CD4-positive, alpha-beta T cell treated with Interferon gamma for 1 hour (primary cell): ENCODE measurements at regions not wholly inside any gene's neighbourhood (a gene's known extent, or its start where the extent isn't known, plus 50 kb on each side); places are given as distances from the start of the nearest gene placed in this dataset.

Experiments
- DNase-seq: peaks from one replicate; pipeline ENCODE4 v3.0.0-alpha.2; 2020

GRCh38 chr18:44089732-44090131 lies 591.0 kb upstream of the SETBP1 start:
- no peak for DNase-seq

GRCh38 chr18:44090453-44090852 lies 590.2 kb upstream of the SETBP1 start:
- DNase-seq, result no peak

- no peak for DNase-seq
Observed at GRCh38 chr18:44093253-44093652, 587.4 kb upstream of the SETBP1 start.

- DNase-seq, result no peak
Observed at GRCh38 chr18:44096016-44096415, 584.7 kb upstream of the SETBP1 start.

GRCh38 chr18:44098551-44099098 lies 582.1 kb upstream of the SETBP1 start:
- DNase-seq, result no peak

GRCh38 chr18:44107187-44107586 lies 573.5 kb upstream of the SETBP1 start:
- DNase-seq, result no peak

GRCh38 chr18:44111337-44111736 lies 569.4 kb upstream of the SETBP1 start:
- no peak for DNase-seq

GRCh38 chr18:44117821-44118220 lies 562.9 kb upstream of the SETBP1 start:
- no peak for DNase-seq

- DNase-seq, result no peak
Observed at GRCh38 chr18:44119607-44120006, 561.1 kb upstream of the SETBP1 start.

- no peak for DNase-seq
Observed at GRCh38 chr18:44123743-44124142, 556.9 kb upstream of the SETBP1 start.

GRCh38 chr18:44125446-44125845 lies 555.2 kb upstream of the SETBP1 start:
- no peak for DNase-seq

GRCh38 chr18:44126598-44126997 lies 554.1 kb upstream of the SETBP1 start:
- no peak for DNase-seq

GRCh38 chr18:44128365-44128764 lies 552.3 kb upstream of the SETBP1 start:
- no peak for DNase-seq

- no peak for DNase-seq
Observed at GRCh38 chr18:44130376-44130942, 550.2 kb upstream of the SETBP1 start.

GRCh38 chr18:44133483-44133882 lies 547.2 kb upstream of the SETBP1 start:
- DNase-seq, result no peak

- no peak for DNase-seq
Observed at GRCh38 chr18:44134447-44134846, 546.2 kb upstream of the SETBP1 start.

GRCh38 chr18:44135741-44136140 lies 544.9 kb upstream of the SETBP1 start:
- DNase-seq, result no peak

- no peak for DNase-seq
Observed at GRCh38 chr18:44136326-44136725, 544.4 kb upstream of the SETBP1 start.

GRCh38 chr18:44143072-44143471 lies 537.6 kb upstream of the SETBP1 start:
- no peak for DNase-seq

GRCh38 chr18:44149706-44150105 lies 531.0 kb upstream of the SETBP1 start:
- no peak for DNase-seq

GRCh38 chr18:44153981-44154380 lies 526.7 kb upstream of the SETBP1 start:
- no peak for DNase-seq

- no peak for DNase-seq
Observed at GRCh38 chr18:44156126-44156525, 524.6 kb upstream of the SETBP1 start.

GRCh38 chr18:44156776-44157335 lies 523.8 kb upstream of the SETBP1 start:
- no peak for DNase-seq

- no peak for DNase-seq
Observed at GRCh38 chr18:44170208-44170880, 510.3 kb upstream of the SETBP1 start.
